ENCODE measurements at regions not wholly inside any gene's neighbourhood (a gene's known extent, or its start where the extent isn't known, plus 50 kb on each side); places are given as distances from the start of the nearest gene placed in this dataset.

DNA sequence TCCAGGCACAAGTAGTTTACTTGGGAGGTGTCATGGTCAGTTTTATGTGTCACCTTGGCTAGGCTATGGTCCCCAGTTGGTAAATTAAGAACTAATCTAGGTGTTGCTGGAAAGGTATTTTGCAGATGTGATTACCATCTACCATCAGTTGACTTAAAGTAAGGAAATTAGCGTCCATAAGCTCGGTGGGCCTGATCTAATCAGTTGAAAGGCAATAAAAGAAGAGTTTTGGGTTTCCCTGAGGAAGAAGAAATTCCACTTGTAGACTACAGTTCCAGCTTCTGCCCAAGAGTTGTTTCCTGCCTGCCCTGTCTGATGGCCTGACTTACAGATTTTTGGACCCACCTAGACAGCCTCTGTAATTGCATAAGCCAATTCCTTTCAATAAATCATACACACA is 438.7 kb upstream of the PROK2 start:
- no peak for DNase-seq (ENCODE audit: low read depth in 2 of 3, low spot score in 1 of 3)

DNA sequence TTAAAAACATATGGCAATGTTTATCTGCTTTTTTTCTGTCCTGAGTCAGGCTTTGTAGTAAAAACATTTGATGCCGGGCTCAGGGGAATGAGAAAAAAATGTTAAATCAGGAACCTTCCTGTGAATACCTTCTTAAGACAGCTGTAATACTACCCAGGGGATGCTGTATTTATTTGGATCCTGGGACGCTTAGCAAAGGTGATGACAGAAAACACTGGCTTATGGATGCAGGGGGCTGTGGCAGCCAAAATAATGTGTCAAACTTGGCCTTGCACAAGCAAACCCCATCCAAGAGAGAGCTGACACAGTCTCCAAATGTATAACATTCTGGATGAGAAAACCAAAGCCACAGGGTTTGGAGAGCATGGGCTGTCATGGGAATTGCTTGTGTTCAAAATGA is 438.2 kb upstream of the PROK2 start:
- no peak for DNase-seq (ENCODE audit: low read depth in 2 of 3, low spot score in 1 of 3)

DNA sequence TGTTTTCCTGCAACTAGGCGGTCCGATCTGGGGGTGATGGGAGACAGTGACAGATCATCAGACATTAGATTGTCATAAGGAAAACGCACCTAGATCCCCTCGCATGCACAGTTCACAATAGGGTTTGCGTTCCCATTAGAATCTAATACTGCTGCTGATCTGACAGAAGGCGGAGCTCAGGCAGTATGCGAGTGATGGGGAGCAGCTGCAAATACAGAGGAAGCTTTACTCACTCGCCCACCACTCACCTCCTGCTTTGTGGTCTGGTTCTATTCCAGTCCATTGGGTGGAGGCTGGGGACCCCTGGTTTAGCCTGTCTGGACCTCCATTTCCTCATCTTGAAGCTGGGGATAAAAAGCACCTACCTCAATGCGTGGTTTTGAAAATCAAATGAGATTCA is 437.5 kb upstream of the PROK2 start:
- DNase-seq (ENCODE audit: low read depth in 2 of 3, low spot score in 1 of 3), result no peak

DNA sequence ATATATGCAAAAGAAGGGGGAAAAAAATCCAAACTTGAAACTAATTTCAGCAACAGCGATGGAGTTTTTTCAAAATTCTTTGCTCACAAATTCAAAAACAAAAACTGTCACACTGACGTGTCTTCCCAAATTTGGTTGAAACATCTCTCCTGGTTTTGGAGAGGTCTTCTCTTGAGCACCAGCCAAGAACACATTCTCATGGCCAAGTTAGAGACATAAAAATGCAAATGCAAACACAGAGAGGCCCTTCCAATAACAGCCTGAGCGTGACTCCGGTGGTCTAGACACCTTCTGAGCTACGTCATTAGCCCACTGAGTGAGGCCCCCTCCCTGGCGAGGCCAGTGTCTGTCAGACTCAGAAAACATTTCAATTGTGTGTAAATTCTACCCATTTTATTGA is 436.0 kb upstream of the PROK2 start:
- DNase-seq (ENCODE audit: low read depth in 2 of 3, low spot score in 1 of 3), result no peak

DNA sequence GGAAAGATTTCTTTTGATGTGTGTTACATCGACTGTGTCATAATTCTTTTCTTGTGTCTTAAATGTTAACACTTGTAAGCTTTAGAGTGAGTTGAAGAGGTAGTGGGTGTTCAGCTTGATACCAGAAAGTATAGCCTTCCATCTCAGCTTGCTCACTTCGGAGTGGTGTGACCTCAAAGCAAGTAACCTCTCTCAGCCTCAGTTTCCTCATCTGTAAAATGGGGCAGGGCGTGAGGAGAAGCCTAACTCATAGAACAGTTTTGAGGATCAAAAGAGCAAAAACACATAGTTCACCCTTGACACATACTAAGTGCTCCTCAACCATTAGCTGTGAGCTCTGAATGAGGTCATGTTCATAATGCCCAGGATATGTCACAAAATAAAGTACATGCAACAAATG is 434.8 kb upstream of the PROK2 start:
- no peak for DNase-seq (ENCODE audit: low read depth in 2 of 3, low spot score in 1 of 3)

DNA sequence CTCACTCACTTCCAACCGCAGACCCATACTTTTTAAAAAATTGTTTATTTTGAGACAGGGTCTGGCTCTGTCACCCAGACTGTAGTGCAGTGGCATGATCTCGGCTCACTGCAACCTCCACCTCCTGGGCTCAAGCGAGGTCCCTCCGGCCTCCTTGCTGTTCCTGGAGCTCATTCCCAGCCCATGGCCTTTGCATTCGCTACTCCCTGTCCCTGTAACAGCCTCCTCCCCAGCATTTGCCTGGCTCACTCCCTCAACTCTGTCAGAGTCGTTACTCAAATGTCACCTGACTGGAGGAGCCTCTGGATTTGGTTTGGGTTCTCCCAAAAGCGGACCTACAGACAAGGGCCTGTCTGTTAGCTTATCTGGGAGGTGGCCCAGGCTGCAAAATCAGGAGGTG is 432.6 kb upstream of the PROK2 start:
- DNase-seq (ENCODE audit: low read depth in 2 of 3, low spot score in 1 of 3), result no peak

DNA sequence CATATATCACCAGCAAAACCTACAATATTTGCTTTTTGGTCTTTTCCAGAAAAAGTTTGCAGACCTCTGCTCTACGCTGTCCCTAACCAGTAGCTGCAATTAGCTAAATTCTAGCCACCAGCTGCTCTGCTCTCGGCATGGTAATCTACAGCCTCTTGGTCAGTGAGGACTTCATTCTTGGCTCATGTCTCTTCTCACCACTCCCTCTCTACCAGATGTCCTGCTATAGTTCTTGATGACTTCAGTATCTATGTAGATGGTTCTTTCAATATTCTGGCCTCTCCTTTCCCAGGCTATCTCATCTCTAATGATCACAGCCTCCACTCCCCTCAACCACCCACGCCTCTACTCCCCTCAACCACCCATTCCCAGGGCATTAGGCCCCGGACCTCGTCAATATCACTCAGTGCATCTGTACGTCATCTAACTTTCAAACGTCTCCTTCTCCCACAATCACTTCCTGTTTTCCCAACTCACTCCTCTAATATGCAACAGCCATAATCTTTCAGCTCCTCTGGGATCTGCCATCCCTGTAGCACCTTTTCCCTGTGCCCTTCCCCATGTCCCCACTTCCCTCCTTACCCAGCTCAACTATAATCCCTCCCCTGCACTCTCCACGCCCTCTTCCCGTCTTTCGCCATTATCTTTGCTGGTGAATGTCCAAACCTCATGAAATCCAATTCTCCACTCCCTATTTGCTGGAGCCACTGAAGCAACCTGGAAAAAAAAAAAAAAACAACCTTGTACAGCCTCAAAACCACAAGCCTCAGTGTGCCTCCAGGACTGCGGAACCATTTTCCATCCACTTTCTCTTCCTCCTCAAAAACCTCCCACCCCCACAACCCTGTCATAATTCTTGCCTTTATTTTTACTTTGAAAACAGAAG is 429.4 kb upstream of the PROK2 start:
- DNase-seq (ENCODE audit: low read depth in 2 of 3, low spot score in 1 of 3), result no peak

DNA sequence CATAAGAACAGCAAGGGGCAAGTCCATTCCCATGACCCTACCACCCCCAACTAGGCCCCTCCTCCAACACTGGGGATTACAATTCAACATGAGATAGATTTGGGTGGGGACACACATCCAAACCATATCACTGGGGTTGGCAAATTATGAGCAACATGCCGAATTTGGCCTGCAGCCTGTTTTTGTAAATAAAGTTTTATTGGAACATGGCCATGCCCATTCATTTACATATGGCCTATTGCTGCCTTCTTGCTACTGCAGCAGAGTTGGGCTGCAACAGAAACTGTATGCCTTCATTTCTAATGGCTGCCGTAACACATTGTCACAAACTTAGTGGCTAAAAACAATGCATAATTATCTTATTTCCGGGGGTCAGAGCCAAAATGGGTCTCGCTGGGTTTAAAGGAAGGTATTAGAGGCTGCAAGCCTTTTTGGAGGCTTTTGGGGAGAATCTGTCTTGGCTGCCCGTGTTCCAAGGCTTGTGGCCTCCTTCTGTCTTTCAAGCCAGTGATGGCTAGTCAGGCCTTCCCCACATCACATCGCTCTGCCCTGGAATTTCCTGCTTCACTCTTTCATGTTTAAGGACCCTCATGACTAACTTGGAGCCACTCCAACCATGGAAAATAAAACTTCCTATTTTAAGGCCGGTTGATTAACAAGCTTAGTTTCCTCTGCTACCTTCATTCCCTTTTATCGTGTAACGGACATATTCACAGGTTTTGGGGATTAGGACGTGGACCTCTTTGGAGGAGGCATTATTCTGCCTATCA is 428.5 kb upstream of the PROK2 start:
- DNase-seq (ENCODE audit: low read depth in 2 of 3, low spot score in 1 of 3), result no peak

DNA sequence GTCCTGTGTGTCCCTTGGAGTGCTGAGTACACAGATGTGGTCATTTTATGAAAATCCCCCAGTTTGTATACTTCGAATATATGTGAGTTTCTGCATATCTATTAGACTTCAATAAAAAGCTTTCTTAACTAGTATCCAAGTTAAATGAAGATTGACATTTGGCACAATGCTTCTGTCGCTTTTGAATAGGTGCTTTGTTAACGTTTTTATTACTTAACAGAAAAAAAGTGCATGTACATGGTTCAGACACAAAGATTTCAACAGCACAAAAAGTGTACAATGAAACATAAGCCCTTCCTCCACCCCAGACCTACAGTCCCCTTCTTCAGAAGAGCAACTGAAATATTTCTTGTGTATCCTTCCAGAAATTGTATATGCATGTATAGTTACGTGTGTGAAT is 427.4 kb upstream of the PROK2 start:
- DNase-seq (ENCODE audit: low read depth in 2 of 3, low spot score in 1 of 3), result no peak

DNA sequence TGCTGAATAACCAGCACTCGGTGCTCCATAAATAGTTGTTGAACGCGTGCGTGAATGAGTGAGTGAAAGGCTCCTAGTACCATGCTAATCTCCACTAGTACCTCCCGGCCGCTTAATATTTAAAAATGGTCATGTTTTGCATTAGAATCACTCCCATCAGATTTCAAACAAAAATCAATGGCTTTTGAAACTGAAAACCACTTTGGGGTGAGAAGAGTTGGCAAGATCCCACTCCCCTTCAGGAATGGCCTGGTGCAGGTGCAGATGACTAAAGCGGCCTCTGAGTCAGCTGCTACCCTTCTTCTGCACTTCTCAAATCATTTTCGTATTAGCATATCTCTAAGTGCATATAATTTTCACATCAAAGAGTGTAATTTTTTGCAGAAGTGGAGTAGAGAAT is 425.3 kb upstream of the PROK2 start:
- no peak for DNase-seq (ENCODE audit: low read depth in 2 of 3, low spot score in 1 of 3)

DNA sequence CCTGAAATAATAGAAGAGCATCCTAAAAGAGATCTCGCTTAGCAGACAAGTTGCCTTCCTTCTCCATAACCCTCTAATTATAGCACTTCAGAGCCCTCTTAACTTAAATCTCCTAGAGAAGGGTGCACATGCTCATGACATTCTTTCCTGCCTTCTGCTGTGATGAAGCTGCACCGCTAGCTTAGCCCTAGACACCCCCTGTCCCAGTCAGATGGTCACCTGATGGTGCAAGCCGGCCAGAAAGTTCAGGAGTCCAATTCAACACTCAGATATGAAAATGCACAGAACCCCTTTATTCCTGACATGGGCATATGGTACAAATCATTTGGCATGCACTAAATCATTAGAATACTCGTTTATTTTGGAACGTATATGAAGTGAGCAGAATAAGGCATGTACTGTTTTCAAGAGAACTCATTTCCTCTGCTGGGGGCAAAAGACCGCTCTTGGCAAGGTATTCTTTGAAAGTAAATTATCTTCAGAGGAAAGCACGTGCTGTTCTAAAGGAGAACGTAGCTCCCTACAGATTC is 420.4 kb upstream of the PROK2 start:
- DNase-seq (ENCODE audit: low read depth in 2 of 3, low spot score in 1 of 3), result no peak

DNA sequence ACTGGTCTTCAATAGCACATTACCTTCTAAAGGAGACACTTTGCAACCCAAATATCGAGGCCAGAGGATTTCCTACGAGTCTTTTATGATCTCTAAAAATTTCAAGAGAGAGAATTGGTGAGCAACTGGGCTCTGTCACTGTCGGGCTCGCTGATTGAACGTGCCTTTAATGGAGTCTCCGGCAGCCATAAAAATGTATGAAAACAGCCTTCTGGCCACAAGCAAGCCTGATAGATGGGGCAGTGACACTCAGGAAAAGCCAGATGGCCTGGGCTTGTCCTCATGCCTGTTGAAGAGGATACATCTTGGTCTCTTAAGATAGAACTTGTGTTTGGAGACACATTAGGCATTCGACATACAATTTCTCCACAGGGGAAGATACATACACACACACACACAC is 419.5 kb upstream of the PROK2 start:
- DNase-seq (ENCODE audit: low read depth in 2 of 3, low spot score in 1 of 3), result no peak

DNA sequence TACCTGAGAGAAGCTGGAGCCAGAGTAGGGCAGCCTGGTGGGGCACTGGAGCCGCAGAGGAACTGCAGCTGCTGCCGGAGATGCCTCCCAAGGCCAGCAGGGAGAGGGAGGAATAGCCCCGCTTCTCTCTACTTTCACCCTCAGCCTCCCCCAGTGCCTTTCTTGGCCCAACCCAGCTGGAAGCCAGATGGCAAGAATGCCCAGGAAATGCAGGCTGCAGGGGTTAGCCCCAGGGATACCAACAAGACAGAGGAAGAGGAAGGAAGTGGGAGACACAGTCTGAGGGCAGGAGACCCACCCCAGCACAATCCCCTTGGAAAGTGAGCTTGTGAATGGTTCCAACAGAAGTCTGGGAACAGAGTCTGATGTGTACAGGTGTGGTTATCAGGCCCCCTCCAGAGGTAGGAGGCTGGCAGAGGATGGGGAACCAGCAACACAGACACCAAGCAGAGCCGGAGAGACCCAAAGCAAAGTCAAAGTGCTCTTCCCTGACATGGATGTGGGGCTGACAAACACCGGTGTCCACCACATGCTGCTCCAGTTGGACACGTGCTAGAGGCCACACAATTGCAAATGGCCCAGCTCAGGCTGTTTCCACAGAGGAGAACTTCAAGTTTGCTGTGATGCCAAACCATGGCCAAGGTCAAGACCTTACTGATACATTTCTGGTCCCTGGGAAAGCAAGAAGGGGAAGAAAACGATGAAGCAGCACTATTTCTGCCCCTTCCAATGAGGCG is 418.8 kb upstream of the PROK2 start:
- no peak for DNase-seq (ENCODE audit: low read depth in 2 of 3, low spot score in 1 of 3)

DNA sequence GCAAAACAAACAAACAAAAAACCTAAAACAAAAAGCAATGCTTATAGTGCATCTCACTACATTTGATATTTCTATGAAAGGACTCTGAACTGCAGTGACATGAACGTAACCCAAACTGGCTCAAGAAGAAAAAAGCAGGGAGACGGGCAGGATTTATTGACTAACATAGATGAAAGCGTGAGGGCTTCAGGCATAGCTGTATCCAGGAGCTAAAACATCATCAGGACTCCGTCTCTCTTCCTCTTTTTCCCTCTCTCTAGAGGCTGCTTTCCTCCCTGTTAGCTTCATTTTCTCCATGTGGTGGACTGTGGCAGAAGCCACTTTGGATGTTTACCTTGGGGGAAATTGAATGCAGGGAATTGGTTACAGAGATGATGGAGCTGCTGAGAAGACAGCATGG is 418.2 kb upstream of the PROK2 start:
- no peak for DNase-seq (ENCODE audit: low read depth in 2 of 3, low spot score in 1 of 3)

DNA sequence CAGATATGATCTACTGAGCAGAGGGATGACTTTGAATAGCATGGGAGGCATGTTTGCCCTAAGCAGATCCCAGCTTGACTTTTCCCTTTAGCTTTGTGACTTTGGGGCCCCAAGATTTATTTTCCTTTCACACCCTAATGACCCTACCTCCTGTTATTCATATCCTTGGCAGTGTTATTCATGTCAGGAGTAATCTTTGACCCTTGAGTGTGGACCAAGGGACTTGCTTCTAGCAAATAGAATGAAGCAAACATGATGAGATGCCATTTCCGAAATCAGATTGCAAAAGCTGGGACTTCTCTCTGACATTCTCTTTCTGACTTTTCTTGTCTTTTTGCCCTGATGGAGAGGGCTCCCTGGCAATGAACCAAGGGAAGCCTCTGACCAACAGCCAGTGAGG is 415.4 kb upstream of the PROK2 start:
- no peak for DNase-seq (ENCODE audit: low read depth in 2 of 3, low spot score in 1 of 3)

DNA sequence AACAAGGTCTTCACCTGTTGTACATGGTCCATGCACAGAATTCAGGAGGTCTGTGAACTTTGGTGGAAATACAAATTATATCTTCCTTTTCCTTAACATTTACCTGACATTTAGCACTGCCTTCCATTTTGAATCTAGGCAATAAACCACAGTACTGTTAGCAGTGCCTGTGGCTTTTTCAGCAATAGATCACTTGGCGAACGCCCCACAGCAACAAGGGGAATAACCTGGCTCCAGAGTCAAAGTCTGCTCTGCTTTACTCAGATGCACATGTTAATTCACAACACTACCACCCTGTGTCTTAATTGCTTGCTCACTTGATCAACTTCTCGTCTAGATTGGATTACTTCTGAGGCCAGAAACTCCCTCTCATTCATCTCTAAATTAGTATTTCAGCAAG is 414.6 kb upstream of the PROK2 start:
- no peak for DNase-seq (ENCODE audit: low read depth in 2 of 3, low spot score in 1 of 3)

DNA sequence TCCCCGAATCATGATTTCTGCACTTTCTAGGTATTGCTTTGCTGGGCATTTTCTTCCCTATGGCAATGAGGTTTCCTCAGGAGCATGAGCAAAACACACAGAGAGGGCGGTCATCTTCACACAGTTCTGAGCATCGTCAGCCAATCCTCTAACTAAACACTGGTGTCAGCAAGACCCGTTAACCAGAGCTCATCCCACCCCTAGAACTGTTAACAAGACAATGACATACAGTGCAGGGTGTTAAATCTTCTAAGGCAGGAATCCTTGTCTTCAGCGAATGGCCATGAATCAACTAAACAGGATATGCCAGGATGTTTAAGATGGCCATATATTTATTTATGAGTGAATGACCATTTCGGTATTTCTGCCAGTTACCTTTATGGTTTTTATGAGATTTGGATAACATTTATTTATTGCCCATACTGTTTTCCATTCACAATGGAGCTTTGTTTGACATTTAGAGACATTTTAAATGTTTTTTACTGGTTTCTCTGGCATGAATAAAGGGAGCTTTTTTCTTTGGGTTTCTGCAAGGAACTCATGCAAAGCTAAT is 411.5 kb upstream of the PROK2 start:
- DNase-seq (ENCODE audit: low read depth in 2 of 3, low spot score in 1 of 3), result no peak

DNA sequence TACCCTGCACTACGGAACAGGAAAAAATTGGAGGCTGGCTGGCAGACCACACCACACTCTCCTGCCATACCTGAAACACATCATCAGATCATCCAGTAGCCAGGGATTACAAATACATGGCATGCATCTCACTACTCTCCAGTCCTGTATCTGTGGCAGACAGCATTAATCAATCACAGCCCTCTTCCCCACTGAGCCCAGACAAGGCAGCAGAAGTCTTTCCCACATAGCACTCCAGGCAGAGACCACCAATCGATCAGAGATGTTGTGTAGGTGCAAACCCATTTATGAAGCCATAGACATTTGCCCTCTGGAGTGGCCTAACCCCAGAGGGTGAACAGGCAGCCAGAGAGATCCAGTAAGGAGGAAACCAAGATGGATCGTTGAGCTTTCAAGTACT is 410.9 kb upstream of the PROK2 start:
- no peak for DNase-seq (ENCODE audit: low read depth in 2 of 3, low spot score in 1 of 3)

DNA sequence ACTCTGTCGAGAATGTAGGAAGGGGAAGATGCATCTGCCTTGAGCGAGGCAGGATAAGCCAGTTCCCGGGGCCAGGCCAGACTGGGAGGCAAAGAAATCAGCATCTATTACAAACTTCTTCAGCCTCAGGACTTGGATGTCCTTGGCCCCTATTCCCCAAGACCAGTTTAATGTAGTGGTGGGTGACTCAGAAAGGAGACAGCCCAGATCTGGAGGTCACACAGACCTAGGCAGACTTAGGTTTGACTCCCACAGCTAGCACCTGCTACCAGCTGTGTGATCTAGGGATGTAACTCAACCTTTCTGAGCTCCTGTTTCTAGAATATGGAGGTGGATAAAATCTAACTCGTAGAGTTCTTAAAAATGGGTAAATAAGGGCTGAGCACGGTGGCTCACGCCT is 409.5 kb upstream of the PROK2 start:
- DNase-seq (ENCODE audit: low read depth in 2 of 3, low spot score in 1 of 3), result no peak

DNA sequence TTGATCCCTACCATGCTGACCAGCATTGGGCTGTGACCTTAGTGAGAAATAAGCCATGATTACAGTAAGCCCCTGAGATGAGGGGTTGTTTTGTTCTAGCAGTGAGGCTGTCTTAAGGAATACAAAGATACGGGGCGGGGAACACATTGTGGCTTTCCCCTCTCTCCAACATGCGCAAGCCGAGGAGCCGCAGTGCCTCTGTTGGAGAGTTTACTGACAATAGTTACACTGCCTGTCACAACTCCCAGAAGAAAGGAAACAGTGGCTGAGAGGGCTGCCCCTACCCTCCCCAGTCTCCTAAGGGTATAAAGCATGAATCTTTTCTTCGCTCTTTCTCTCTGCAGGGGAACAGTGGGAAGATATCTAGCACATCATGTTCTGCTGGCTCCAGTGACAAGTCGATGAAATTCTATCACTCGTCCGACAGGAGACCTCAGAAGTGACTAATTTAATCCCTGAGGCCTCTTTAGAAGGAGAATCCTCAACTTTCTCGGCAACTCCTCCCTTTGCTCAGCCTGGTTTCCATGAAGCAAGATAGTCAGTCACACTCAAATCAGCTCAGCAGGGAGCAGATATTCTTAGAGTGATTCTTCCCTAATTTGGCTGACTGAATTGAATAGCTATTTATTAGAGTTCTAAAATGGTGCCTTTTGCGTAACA is 409.0 kb upstream of the PROK2 start:
- DNase-seq (ENCODE audit: low read depth in 2 of 3, low spot score in 1 of 3), result no peak

DNA sequence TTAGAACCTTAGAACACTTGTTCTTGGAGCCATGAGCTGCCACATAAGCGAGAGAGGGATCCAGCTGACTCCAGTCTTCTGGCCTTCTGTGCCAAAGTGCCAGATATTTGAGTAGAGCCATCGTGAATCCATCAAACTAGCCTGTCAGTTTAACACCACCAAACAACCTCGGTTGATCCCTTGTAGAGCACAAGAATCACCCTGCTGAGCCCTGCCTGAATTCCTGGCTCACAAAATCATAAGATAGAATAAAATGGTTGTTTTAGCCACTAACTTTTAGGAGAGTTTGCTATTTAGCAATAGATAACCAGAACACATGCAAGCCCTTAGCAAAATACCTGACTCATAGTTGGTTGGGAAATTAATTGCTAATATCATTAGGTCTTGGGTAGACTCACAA is 407.6 kb upstream of the PROK2 start:
- no peak for DNase-seq (ENCODE audit: low read depth in 2 of 3, low spot score in 1 of 3)
